CD4-positive, alpha-beta T cell treated with Interleukin-15 for 4 hours (primary cell): ENCODE measurements at regions not wholly inside any gene's neighbourhood (a gene's known extent, or its start where the extent isn't known, plus 50 kb on each side); places are given as distances from the start of the nearest gene placed in this dataset.

Experiments used
- DNase-seq: peaks from one replicate; pipeline ENCODE4 v3.0.0-alpha.2; 2020; ENCODE audit warnings: low spot score

DNA sequence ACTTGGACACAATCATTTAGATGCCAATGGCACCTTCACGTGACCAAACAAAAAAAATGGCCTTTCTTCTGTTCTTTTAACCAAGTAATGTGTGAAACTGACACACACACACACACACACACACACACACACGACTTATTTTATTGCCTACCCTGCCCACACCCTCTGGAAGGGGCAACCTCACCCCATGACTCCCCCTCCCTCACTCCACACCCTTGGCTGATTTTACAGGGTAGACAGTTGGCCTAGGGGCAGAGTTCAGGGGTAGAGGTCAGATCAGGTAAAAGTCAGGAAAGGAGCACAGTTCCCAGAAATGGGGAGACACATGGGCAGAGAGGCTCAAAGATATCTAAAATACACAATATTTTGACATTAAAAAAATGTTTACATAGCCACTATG, 144.8 kb upstream of the GJB5 start:
- no peak for DNase-seq

DNA sequence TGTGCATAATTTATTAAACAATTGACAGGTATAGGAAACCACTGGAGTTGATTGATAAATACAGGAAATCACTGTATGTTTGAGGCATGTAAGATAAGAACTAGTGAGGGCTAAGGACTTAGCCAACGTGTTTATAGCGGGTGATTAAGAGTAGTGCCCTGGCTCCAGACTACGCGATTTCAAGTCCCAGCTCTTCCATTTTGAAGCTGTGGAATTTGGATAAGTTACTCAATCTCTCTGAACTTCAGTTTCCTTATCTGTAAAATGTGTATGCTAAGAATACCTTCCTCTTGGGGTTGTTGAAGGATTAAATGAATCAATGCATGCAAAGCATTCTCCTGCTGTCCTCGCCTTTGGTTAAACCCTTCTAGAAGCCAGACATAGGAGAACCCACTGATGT, 143.3 kb upstream of the GJB5 start:
- no peak for DNase-seq

DNA sequence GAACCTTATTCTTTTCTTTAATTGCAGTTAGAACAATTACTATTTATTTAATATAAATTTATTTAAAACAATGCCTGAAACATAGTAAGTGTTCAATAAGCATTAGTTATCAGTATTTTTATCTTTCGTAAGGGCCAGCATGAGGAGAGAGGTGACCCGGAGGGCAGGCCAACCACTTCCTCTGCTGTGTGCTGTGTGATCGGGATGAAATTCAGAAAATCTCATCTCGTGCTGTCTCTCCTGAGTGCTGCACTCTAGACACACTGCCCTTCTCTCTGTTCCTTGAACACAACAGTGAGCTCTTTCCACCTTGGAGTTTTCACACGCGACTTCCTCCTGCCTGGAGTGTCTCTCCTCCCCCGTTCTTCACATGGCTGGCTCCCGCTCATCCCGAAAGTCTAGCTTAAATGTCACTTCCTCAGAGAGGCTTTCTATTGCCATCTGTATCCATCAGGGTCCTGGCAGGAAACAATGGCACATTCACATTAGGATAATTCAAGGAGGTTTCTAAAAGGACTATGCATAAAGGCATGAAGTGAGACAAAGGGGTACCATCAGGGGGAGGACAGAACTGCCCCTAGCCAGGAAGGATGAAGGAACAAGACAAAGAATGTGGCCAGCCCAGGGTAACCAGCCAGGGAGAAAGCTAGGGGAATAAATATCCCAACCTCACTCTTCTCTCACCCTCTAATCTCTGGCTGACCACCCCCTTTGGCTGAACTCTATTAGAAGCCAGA, 142.6 kb upstream of the GJB5 start:
- DNase-seq, result no peak

DNA sequence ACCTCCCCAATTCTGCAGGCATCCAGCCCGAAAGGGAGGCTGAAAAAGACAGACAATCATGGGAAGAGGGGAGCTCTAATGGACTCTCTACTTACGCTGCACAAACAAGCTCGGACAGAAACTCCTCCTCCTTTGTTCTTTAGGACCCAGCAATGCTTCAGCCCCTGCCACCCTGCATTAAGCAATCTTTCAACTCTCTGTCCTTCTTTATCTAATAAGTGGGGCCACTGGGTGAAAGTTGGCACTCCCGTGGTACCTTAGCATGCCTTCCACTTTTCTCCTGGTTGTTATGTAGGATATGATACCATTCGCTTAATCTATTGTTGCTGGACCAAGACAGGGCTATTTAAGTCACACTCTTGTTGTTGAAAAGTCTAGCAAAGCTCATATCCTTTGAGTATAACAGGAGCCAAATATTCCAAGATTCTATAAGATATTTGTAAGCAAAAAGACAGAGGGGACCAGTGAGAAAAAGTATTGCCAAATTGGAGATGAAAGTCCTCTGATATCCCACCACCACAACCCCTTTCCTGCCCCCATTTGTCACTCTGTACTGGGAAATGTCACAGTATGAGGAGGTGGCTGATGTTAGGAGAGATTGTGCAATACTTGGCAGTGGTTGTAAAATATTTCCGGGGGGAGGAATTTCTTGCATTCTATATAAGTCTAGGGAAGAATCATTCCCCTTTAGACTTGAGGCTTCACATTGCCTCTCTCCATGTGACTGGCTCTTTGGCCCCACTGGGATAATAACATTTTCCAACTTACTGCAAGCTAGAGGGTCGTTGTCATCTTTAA, 137.3 kb upstream of the GJB5 start:
- DNase-seq, result no peak

DNA sequence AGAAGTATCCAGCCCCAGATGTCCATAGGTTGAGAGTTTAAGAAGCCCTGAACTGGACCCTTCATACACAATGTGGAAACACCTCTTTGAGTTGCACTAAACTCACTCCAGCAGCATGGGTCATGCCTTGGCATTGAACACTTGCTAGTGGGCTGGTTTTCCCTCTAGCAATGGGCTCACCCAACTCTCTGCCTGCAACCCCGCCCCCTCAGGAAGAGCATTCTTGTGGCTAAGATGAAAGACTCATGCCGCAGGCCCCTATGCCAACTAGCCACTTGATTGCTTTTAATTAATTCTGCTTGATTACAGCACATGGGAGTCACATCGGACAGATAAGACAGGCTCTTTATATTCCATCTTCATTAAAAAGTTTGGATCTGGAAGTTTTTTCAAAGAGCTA, 136.5 kb upstream of the GJB5 start:
- DNase-seq, result no peak

DNA sequence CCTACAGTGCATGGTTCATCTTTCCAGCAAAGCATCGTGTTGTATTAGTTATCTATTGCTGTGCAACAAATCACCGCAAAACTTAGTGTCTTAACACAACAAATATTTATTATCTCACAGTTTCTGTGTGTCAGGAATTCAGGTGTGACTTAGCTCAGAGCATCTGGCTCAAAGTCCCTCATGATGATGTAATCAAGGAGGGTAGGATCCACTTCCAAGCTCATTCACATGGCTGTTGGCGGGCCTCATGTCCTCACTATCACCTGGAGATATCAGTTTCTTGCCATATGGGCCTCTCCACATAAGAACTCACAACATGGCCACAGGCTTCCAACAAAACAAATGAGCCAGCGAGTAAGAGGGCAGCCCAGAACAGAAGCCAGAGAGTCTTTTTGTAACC, 135.6 kb upstream of the GJB5 start:
- DNase-seq, result no peak

DNA sequence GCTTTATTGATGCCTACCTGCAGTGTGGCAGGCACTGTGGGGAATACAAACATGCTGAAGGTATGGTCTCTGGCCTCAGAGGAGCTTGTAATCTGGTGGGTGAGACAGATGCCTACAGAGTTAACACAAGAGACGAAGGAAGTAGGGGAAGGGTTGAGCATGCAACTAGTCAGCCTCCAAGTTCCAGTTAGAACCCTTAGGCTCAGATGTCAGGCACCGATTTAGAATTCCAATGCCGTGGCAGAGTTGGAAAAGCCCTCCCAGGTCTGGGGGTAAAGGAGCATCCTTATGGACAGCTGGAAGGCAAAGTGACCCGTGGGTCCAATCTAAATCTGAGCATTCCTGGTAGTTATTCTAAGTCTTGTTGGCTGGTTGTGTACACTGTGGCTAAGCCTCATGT, 132.9 kb upstream of the GJB5 start:
- no peak for DNase-seq

DNA sequence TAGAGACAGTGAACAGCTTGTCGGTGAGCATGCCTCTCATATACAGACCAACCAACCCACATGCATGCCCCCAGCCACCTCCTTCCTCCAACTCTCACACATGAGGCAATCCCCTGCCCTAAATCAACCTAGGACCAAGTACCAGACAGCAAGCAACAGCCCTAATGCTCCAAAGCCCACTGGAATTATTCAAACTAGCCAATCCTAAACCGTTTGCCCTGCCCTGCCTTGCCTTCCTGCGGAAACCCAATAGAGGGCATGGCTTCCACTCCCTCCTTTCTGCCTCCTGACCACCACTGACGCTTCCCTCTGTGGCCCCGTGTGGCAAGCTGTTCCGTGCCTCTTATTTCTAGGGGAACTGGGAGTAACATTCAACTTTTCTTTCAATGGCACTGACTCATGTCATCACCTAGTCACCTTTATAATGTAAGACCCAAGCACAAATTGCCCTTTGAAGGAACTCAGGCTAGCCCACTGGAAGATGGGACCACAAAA, 129.3 kb upstream of the GJB5 start:
- DNase-seq, result no peak

DNA sequence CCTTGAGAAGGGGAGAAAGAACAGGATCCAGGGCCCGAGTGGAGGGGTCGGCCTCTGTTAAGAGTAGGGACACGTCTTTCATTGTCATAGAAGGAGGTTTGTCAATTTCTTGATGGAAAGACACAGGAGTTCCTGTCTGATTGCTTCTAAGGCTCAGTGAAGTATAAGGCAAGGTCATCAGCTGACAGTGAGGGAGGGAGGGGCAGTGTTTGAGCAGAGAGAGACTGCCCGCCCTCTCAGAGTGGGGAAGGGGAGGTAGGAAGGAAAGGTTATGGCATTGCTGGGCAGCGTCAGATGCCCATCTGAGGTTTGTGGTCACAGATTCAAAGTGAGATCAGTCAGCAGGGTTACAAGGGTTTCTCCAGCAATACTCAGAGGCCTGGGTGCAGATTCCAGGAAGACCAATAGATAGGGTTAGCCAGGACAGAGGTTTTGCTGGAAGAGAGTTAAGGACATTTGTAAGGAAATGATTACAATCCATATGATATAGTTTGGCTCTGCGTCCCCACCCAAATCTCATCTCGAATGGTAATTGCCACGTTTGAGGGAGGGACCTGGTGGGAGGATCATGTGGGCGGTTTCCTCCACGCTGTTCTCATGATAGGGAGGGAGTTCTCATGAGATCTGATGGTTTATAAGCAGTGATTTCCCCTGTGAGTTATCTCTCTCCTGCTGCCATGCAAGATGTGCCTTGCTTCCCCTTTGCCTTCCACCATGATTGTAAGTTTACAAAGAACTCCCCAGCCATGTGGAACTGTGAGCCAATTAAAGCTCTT, 127.2 kb upstream of the GJB5 start:
- no peak for DNase-seq

DNA sequence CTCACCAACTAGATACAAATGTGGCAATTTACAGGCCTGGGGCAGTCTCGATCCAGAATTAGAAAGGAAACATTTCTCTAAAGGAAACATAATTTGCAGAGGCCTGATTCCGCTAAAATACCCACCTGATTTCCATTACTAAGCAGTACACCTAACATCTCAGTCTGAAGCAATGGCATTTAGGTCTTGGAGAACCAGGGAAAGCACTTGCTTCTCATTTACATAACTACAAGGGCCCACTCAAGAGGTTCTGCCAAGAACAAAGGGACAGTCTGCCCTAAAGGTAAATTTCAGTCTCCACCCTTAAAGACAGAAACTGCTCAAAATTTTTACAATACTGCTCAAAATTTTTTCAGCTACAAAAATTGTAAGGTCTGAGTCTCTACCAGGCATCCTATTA, 123.7 kb upstream of the GJB5 start:
- no peak for DNase-seq

DNA sequence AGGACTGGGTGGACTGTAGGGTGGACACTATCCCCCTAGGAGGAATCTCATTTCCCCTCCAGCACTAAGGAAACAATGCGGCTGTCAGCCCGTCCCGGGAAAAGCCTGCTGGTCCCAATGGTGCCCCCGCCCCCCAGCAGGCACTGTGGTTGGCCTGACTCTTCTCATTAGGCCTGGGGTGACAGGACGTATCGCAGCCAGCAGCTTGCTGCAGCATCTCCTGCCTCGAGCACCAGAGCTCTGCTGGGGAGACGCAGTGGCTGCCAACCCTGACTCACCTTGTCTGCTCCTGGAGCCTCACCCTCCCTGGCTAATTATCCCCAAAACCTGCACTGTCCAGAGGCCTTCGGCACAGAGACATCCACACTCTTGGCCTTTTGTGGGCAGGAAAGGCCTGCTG, 115.1 kb upstream of the GJB5 start:
- no peak for DNase-seq

DNA sequence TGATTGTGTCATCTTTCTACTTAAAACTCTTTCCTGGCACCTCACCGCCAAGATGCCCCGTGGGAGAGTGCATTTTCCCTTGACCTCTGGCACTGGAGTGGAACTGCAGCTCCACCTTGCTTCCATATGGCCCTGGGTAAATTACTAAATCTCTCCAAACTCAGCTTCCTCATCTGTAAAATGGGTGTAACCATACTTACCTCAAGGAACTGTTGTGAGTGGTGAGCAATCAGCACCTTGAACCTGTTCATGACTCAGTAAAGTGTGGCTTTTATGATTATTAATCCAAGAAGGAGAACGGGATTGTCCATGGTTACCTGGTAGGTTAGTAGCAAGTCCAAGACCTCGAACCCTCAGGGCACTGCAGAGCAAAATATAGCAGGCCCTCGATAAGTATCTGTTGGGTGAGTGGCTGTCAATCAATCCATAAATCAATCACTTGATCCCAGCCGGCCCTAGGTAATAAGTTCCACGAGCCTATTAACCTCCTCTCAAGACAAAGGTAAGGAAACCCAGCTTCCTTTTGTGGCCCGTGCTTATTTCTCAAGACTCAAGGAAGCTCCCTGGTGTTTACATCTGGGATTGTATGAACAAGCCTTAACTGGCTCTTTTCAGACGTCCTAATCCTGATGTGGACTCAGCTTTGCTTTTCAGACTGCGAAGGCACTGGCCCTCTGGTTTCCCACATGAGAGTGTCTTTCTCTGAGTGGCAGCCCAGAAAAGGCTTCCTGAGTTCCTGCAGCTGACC, 114.0 kb upstream of the GJB5 start:
- DNase-seq, result no peak

DNA sequence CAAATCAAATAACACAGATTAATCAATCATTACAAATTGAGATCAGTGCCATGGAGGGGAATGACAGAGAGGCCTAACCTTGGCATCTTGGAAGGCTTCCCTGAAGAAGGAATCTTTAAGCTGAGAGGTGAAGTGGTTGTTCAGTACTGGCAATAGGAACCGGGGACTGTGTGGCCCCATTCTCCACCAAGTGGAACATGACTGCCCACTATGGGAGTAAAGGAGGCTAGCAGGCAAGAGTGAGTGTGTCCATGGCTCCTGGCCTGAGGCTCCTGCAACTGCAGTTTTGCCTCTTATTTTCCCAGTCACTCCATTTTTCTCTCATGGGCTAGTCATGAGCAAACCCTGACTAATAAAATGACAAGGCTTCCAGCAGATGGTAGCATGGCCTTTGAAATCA, 112.2 kb upstream of the GJB5 start:
- no peak for DNase-seq

DNA sequence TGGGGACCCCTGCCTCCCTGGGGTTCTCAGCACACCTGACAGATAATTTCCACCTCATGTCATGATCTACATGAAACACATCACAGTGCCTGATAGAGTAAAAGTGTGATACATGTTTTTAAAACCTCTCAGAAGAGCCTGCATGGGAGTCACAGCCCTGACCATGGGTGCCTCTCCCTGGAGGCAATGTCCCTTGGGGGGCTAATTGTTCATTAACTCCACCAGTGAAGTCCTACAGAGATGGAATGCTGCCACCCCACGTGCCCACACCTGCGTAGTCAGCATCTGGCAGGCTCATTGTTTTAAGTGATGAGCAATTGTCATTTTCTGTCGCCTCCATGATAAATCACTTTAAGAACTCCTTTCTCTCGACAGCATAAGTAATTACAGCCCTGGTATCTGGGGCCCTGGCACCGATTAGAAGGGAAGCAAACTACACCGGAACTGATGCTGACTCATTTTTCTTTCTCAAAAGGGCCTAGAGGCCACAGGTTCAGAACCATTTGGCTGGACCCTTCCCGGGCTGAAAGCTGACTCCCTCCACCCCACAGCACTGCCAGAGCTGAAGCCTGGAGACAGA, 109.6 kb upstream of the GJB5 start:
- DNase-seq, result no peak

DNA sequence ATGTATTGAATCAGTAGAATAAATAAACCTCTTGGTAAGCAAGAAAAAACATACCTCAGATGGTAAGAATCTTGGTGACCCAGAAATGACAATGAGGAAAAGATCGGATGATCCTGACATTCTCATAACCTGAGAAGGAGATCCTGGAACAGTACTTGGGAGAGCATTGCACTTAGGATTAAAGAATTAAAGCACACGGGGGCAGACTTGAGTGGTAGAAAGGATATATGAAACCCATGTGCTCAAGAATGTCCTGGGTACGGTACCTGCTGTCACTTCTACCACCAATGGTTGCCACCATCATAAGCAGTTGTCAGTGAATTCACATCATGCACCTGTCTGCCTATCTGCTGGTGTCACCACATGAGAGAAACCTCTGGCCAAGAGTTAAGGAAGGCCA, 108.9 kb upstream of the GJB5 start:
- DNase-seq, result no peak

DNA sequence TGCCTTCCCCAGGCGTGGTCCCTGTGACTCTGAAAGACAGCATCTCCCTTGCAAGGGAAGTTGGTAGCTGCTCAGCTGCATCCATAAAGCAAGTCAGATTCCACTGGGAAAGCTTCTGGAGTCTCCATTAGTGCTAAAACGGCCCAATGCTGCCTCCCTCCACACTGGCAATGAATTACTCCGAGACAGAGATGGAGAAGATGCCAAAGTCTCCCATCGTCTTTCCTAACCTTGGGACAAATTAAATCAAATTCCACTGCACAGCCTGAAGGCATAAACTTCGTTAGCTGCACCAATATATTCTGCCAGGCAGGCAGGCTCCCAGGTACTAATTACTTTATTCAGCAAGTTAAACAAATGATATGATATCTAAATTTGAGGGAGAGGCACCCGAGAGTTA, 106.3 kb upstream of the GJB5 start:
- no peak for DNase-seq

DNA sequence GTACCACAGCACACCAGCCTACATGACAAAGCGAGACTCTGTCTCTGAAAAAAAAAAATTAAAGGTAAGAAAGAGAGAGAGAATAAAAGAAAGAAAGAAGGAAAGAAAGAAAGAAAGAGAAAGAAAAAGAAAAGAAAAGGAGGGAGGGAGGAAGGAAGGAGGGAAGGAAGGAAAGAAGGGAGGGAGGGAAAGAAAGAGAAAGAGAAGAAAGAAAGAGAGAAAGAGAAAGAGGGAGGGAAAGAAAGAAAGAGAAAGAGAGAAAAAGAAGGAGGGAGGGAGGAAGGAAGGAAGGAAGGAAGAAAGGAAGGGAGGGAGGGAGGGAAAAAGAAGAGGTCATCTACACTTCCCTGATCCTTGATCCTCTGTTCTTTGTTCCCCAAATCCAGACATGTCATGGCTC, 104.8 kb upstream of the GJB5 start:
- no peak for DNase-seq

DNA sequence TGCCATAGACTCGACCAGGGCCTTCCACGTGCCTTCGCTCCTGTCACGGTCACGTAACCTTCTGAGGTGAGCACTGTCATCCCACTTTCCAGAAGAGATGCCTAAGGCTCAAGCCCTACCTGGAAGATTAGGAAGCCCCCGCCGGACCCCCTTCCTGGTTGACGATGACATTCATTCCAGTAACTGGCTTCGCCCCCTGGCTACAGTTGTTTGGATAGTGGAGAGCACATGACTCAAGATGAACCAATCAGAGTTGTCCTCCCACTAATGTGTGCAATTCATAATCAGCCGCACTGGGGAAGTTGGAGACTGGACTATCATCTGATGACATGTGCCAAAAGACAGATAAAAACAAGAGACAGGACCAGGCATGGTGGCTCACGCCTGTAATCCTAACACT, 104.0 kb upstream of the GJB5 start:
- DNase-seq, result no peak

DNA sequence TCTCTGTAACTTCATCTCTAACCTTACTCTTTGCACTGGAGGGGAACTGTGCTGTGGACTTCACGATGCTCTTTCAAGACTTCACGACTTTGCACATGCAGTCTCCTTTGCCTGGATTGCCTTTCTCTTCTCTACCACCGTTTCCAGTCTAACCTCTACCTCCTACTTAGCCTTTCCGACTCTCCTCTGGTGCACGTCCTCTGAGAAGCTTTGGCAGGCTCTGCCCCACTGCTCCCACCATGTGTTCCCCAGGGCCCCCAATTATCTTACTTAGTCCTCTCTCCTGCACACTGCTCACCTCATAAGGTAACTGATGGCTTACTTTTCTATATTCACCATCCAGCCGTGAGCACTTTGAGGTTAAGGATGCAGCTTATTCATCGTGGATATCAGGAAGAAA, 101.7 kb upstream of the GJB5 start:
- DNase-seq, result no peak

DNA sequence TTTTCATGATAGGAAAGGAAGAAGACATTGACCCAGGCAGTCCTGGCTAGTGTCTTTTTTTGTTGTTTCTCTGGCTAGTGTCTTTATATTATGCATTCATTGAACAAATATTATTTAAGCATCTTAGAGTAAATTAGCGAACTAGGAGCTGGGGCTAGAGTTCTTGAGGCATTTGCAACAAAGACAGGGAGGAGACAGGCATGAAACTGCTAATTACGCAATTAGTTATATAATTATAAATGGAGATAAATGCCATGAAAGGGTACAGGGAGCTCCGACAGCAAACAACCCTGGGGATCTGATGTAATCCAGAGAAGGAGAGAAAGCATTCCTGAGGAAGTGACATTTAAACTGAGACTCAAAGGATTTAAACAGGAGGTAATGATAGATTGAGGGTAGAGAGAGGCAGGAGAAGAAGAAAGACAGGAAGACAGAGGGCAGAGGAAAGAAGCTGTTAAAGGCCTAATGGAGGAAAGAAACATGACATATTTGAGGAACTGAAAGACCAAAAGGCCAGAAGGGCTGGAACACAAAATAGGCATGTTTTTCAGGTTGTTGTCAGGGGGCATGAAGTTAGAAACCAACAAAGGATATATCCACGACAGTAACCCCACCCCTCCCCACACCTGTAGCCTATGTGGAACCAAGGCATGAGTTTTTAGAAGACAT, 99.5 kb upstream of the GJB5 start:
- DNase-seq, result no peak

DNA sequence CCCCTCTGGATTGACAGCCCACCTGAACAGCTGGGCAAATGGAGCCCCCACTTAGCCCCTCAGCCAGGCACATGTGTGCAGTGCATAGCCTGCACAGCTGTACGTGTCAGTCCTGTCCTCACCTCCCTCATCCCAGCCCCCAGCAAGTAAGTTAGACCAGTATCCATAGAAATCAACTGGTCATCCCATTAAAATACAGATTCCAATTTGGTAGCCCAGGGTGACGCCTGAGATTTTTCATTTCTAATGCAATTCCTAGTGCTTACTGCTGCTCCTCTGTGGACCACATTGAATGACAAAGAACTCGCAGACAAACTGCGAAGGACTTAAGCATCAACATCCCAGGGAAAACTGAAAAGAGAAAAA, 99.0 kb upstream of the GJB5 start:
- DNase-seq, result no peak
